EL (cell line): ENCODE measurements at regions not wholly inside any gene's neighbourhood (a gene's known extent, or its start where the extent isn't known, plus 50 kb on each side); places are given as distances from the start of the nearest gene placed in this dataset.
"Not testable (repeated sequence)": the region's sequence is repeated elsewhere in the genome, so short reads cannot be mapped to it uniquely, and the experiment has no call there.

Experiments
- DNase-seq: peaks from one replicate; pipeline ENCODE4 v3.0.0-alpha.2; 2016

GRCh38 chr13:59038824-59039223 lies 1124.9 kb downstream of the DIAPH3 start:
- no peak for DNase-seq

- no peak for DNase-seq
Observed at GRCh38 chr13:59043016-59043415, 1120.7 kb downstream of the DIAPH3 start.

GRCh38 chr13:59047546-59047945 lies 1116.2 kb downstream of the DIAPH3 start:
- DNase-seq: no peak

- DNase-seq: no peak
Observed at GRCh38 chr13:59061621-59062020, 1102.1 kb downstream of the DIAPH3 start.

GRCh38 chr13:59064042-59064441 lies 1099.7 kb downstream of the DIAPH3 start:
- DNase-seq: no peak

- not testable (repeated sequence) for DNase-seq
Observed at GRCh38 chr13:59076386-59076785, 1087.3 kb downstream of the DIAPH3 start.

GRCh38 chr13:59086147-59086546 lies 1077.6 kb downstream of the DIAPH3 start:
- DNase-seq: peak; percentile 2

GRCh38 chr13:59088716-59089115 lies 1075.0 kb downstream of the DIAPH3 start:
- no peak for DNase-seq

- no peak for DNase-seq
Observed at GRCh38 chr13:59094181-59094580, 1069.5 kb downstream of the DIAPH3 start.

- DNase-seq: no peak
Observed at GRCh38 chr13:59099182-59099974, 1064.3 kb downstream of the DIAPH3 start.

- no peak for DNase-seq
Observed at GRCh38 chr13:59103004-59103768, 1060.5 kb downstream of the DIAPH3 start.

- no peak for DNase-seq
Observed at GRCh38 chr13:59111751-59112171, 1052.0 kb downstream of the DIAPH3 start.

- peak; percentile 1 for DNase-seq
Observed at GRCh38 chr13:59112221-59112718, 1051.5 kb downstream of the DIAPH3 start.

- no peak for DNase-seq
Observed at GRCh38 chr13:59119475-59119874, 1044.3 kb downstream of the DIAPH3 start.

GRCh38 chr13:59120297-59120843 lies 1043.4 kb downstream of the DIAPH3 start:
- no peak for DNase-seq

GRCh38 chr13:59121507-59121906 lies 1042.2 kb downstream of the DIAPH3 start:
- no peak for DNase-seq

- no peak for DNase-seq
Observed at GRCh38 chr13:59126474-59126873, 1037.3 kb downstream of the DIAPH3 start.

GRCh38 chr13:59133903-59134302 lies 1029.8 kb downstream of the DIAPH3 start:
- DNase-seq: no peak

GRCh38 chr13:59144700-59145099 lies 1019.0 kb downstream of the DIAPH3 start:
- DNase-seq: no peak

GRCh38 chr13:59145381-59145780 lies 1018.3 kb downstream of the DIAPH3 start:
- DNase-seq: no peak

- no peak for DNase-seq
Observed at GRCh38 chr13:59157181-59157580, 1006.5 kb downstream of the DIAPH3 start.

GRCh38 chr13:59166174-59166573 lies 997.6 kb downstream of the DIAPH3 start:
- no peak for DNase-seq

- DNase-seq: no peak
Observed at GRCh38 chr13:59172076-59172475, 991.7 kb downstream of the DIAPH3 start.

- DNase-seq: peak; percentile 0
Observed at GRCh38 chr13:59176775-59177174, 987.0 kb downstream of the DIAPH3 start.
